ENCODE measurements at regions not wholly inside any gene's neighbourhood (a gene's known extent, or its start where the extent isn't known, plus 50 kb on each side); places are given as distances from the start of the nearest gene placed in this dataset.

GRCh38 chr13:37490176-37490779 is 108.3 kb downstream of the POSTN start:
- no peak overlapping the region for H3K4me3 ChIP-seq (ENCODE audit: low read depth, low read length)
- H3K27me3 ChIP-seq (ENCODE audit: control insufficient read depth, insufficient read depth, low read length) = no peaks in the 10 kb centered on the region
- TF ChIP-seq CTCF (IDR thresholded peaks at IDR 0.05; ENCODE audit: insufficient read depth, low read length, severe bottlenecking) = no peak
- FAIRE-seq (no peak), DNase-seq (ENCODE audit: low read depth) (no peak)
- no peaks in the 10 kb centered on the region for H3K36me3 ChIP-seq (ENCODE audit: control insufficient read depth, insufficient read depth, low read length)

DNA sequence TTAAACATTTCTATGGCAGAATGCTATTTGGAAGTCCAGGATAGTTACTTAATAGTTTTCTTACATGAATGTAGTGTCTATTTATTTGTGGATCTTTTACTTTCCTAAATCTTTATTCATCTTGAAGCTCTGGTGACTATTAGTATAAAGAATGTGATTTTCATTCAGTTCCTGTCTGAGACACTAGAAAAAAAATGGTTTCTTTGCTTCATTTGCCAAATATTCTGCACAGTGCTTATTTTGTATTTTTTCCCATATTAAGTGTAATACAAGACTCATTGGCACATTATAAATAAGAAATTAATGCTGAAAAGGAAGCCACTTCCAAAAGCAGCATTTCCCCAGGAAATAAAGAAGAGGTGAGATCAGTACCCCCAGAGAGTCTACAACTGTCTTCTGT is 109.8 kb downstream of the POSTN start:
- Histone ChIP-seq H3K4me3 (ENCODE audit: low read depth, low read length) (no peak overlapping the region), H3K36me3 (ENCODE audit: control insufficient read depth, insufficient read depth, low read length) (no peaks in the 10 kb centered on the region), H3K27me3 (ENCODE audit: control insufficient read depth, insufficient read depth, low read length) (no peaks in the 10 kb centered on the region)
- DNase-seq (ENCODE audit: low read depth) = no peak
- TF ChIP-seq CTCF (IDR thresholded peaks at IDR 0.05; ENCODE audit: insufficient read depth, low read length, severe bottlenecking) = no peak
- FAIRE-seq = no peak

GRCh38 chr13:37486171-37486681 is 112.3 kb downstream of the POSTN start:
- TF ChIP-seq CTCF (IDR thresholded peaks at IDR 0.05; ENCODE audit: insufficient read depth, low read length, severe bottlenecking) = no peak
- Histone ChIP-seq H3K27me3 (ENCODE audit: control insufficient read depth, insufficient read depth, low read length) (no peaks in the 10 kb centered on the region), H3K36me3 (ENCODE audit: control insufficient read depth, insufficient read depth, low read length) (no peaks in the 10 kb centered on the region), H3K4me3 (ENCODE audit: low read depth, low read length) (no peak overlapping the region)
- DNase-seq (ENCODE audit: low read depth) (no peak), FAIRE-seq (no peak)

DNA sequence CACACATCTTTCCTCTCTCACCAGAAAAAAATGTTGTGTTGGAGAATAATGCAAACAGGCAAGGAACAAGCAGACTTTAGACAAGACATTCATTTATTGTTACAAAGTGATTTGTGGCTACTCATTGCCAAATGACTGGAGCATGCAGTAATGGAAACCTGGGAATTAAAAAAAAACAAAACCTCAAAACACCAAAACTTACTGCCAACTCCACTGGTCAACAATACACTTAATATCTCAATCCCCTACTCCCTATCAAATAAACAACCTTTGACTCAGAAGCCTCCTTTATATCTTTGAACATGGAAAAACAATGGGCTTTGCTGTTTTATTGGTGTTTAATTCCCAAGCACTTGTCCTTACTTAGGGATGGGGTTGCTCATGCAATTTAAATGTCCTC is 112.8 kb downstream of the POSTN start:
- H3K36me3 ChIP-seq (ENCODE audit: control insufficient read depth, insufficient read depth, low read length) = no peaks in the 10 kb centered on the region
- H3K4me3 ChIP-seq (ENCODE audit: low read depth, low read length) = no peak overlapping the region
- no peak for TF ChIP-seq CTCF (IDR thresholded peaks at IDR 0.05; ENCODE audit: insufficient read depth, low read length, severe bottlenecking)
- no peak for FAIRE-seq
- H3K27me3 ChIP-seq (ENCODE audit: control insufficient read depth, insufficient read depth, low read length) = no peaks in the 10 kb centered on the region
- DNase-seq (ENCODE audit: low read depth) = no peak

GRCh38 chr13:37484056-37484455 is 114.5 kb downstream of the POSTN start:
- FAIRE-seq (no peak), DNase-seq (ENCODE audit: low read depth) (no peak)

More at GRCh38 chr13:37484056-37484455, 114.5 kb downstream of the POSTN start:
- no peaks in the 10 kb centered on the region for H3K36me3 ChIP-seq (ENCODE audit: control insufficient read depth, insufficient read depth, low read length)
- H3K27me3 ChIP-seq (ENCODE audit: control insufficient read depth, insufficient read depth, low read length) = no peaks in the 10 kb centered on the region
- no peak overlapping the region for H3K4me3 ChIP-seq (ENCODE audit: low read depth, low read length)
- no peak for TF ChIP-seq CTCF (IDR thresholded peaks at IDR 0.05; ENCODE audit: insufficient read depth, low read length, severe bottlenecking)

Measured in bronchial epithelial cell (primary cell).